GM06990 (cell line): ENCODE measurements at regions not wholly inside any gene's neighbourhood (a gene's known extent, or its start where the extent isn't known, plus 50 kb on each side); places are given as distances from the start of the nearest gene placed in this dataset.

Source experiments
- DNase-seq: peaks from one replicate; pipeline ENCODE4 v3.0.0-alpha.2; 2011; ENCODE audit not compliant: insufficient read length; ENCODE audit errors: extremely low read depth
- H3K27me3 ChIP-seq: replicated peaks from 2 replicates; pipeline ENCODE4 v1.6.0; 2011; ENCODE audit warnings: low read length; ENCODE audit not compliant: control insufficient read depth, insufficient read depth
- H3K36me3 ChIP-seq: 2 replicates; pipeline ENCODE4 v1.5.1; 2011; ENCODE audit warnings: low read length; ENCODE audit not compliant: control insufficient read depth, insufficient read depth
- H3K4me3 ChIP-seq: replicated peaks from 2 replicates; pipeline ENCODE4 v1.5.1; 2011; ENCODE audit warnings: low read depth, mild to moderate bottlenecking, control low read depth, low read length
- CTCF ChIP-seq: IDR thresholded peaks from 2 replicates; pipeline ENCODE4 v1.5.1; 2011; ENCODE audit warnings: low read length, control low read depth, mild to moderate bottlenecking, inconsistent platforms; ENCODE audit not compliant: insufficient read depth, poor library complexity, severe bottlenecking

GRCh38 chr5:93249651-93250289, 331.2 kb downstream of the NR2F1-AS1 start:
- no peak for DNase-seq
- Histone ChIP-seq H3K36me3 (no peaks in the 10 kb centered on the region), H3K4me3 (no peak overlapping the region), H3K27me3 (no peaks in the 10 kb centered on the region)
- TF ChIP-seq CTCF = no peak

- DNase-seq = no peak
- Histone ChIP-seq H3K4me3 (no peak overlapping the region), H3K36me3 (no peaks in the 10 kb centered on the region), H3K27me3 (no peaks in the 10 kb centered on the region)
- TF ChIP-seq CTCF = no peak
Measured at GRCh38 chr5:93247105-93247504, 333.9 kb downstream of the NR2F1-AS1 start.

DNA sequence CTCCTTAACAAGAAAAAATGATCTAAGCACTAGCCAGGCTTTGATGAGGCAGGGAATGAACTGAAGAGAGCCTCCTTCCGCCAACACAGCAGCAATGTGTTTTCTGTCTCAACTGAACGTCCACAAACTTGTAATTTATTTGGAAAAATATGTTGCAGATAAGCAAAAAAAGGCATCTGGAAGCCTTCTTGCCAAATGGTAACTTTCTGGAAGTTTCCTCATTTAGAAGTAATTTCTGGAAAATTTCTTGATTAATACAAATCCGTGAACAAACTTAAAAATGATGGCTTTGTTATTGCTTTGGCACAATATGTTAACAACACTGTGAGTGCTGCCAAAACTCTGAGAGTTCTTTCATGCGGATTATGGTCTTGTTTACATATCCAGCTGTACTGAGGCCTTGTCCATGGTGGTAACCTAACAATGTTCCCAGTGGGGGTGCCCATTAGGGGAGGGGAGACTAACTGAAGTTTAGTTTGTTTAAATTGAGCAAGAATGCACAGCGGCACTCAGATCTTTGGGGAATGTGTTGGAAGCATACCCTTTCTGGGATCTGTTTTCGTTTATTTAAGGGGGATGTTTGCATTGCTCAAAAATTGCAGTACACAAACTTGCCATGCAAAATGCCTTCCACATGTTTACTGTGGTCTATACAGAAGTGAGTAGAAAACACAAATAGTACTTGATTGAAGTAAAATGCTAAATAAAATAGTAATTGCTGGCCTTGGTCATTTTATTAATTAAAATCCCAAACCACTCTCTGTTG, 334.7 kb downstream of the NR2F1-AS1 start:
- TF ChIP-seq CTCF = no peak
- DNase-seq = no peak
- no peak overlapping the region for H3K4me3 ChIP-seq
- H3K36me3 ChIP-seq = no peaks in the 10 kb centered on the region
- no peaks in the 10 kb centered on the region for H3K27me3 ChIP-seq

GRCh38 chr5:93245226-93245625, 335.8 kb downstream of the NR2F1-AS1 start:
- no peak for TF ChIP-seq CTCF
- DNase-seq = no peak
- Histone ChIP-seq H3K4me3 (no peak overlapping the region), H3K36me3 (no peaks in the 10 kb centered on the region), H3K27me3 (no peaks in the 10 kb centered on the region)

- Histone ChIP-seq H3K36me3 (no peaks in the 10 kb centered on the region), H3K4me3 (no peak overlapping the region), H3K27me3 (no peaks in the 10 kb centered on the region)
- DNase-seq = no peak
- TF ChIP-seq CTCF = no peak
Measured at GRCh38 chr5:93243481-93243880, 337.5 kb downstream of the NR2F1-AS1 start.
